ENCODE measurements at regions not wholly inside any gene's neighbourhood (a gene's known extent, or its start where the extent isn't known, plus 50 kb on each side); places are given as distances from the start of the nearest gene placed in this dataset.

DNA sequence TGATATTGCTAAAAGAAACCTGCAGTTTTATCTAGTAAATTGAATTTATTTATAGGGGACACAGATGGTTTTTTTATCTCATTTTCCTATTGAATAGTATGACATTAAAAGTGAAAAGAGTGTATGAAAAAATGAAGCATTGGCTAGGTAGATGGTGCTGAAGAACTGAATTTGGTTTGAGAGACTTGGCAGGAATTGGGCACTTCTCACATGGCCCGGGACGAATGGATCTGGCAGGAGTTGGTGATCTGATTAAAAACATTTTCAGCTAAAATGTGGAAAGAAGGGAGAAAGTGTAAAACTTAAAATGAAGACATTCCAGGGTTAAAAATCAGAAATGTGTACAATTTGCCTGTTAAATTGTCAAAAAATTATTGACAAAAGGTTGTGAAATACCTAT lies 1088.5 kb upstream of the PABPC4L start:
- Histone ChIP-seq H3K9ac (no peak overlapping the region), H2AFZ (no peak overlapping the region), H3K9me3 (ENCODE audit: low read depth) (no peaks in the 10 kb centered on the region), H3F3A (ENCODE audit: insufficient read depth) (no peaks in the 10 kb centered on the region), H3K79me2 (ENCODE audit: insufficient read depth) (no peaks in the 10 kb centered on the region), H3K4me3 (no peak overlapping the region), H3K27me3 (replicated peaks; ENCODE audit: insufficient read depth) (no peaks in the 10 kb centered on the region), H3K4me1 (ENCODE audit: insufficient read depth) (no peaks in the 10 kb centered on the region), H3K27ac (no peak overlapping the region), H3K36me3 (ENCODE audit: low read depth) (no peaks in the 10 kb centered on the region), H4K20me1 (ENCODE audit: insufficient read depth) (no peaks in the 10 kb centered on the region), H3K4me2 (ENCODE audit: unreplicated experiment) (no peak overlapping the region), H3K9me2 (ENCODE audit: insufficient read depth) (no peaks in the 10 kb centered on the region)
- no peak for DNase-seq
- TF ChIP-seq EZH2 (IDR thresholded peaks at IDR 0.05; ENCODE audit: insufficient read depth, poor library complexity, severe bottlenecking), result no peak
- no peak for TF ChIP-seq EZH2phosphoT487 (IDR thresholded peaks at IDR 0.05; ENCODE audit: insufficient read depth, low read depth)
- WGBS, 2 experiments (ENCODE audit: low coverage in 1 of 2, low lambda C conversion rate in 2 of 2, missing lambda C conversion rate in 2 of 2), result 0% methylated on average over 2 of the region's 2 CpGs
- in situ Hi-C loops (cut with MboI), result no loop called here

DNA sequence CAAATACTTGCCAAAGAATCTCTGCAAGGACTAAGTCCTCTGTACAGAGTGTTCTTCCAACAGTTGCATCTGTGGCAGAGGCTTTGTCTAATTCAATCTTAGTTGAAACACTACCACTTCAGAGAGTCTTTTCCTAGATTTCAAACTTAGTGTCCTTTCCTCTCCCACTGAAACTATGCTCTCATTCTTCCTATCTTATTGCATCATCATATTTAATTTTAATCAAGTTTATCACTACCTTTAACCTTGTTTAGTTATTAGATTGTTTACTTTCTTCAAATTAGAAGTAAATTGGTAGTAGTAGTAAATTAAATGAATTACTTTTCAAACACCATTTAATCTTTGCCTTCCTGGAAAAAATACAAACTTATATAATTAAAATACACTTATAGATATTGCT lies 1082.3 kb upstream of the PABPC4L start:
- in situ Hi-C loops (cut with MboI), result no loop called here

GRCh38 chr4:135282676-135283075 lies 1081.1 kb upstream of the PABPC4L start:
- Histone ChIP-seq H3K9me3 (ENCODE audit: low read depth) (no peaks in the 10 kb centered on the region), H3K9ac (no peak overlapping the region), H3K4me2 (ENCODE audit: unreplicated experiment) (no peak overlapping the region), H3K27ac (no peak overlapping the region), H3K4me1 (ENCODE audit: insufficient read depth) (no peaks in the 10 kb centered on the region), H3K27me3 (replicated peaks; ENCODE audit: insufficient read depth) (no peaks in the 10 kb centered on the region), H3F3A (ENCODE audit: insufficient read depth) (no peaks in the 10 kb centered on the region), H3K36me3 (ENCODE audit: low read depth) (no peaks in the 10 kb centered on the region), H4K20me1 (ENCODE audit: insufficient read depth) (no peaks in the 10 kb centered on the region), H3K79me2 (ENCODE audit: insufficient read depth) (no peaks in the 10 kb centered on the region), H3K9me2 (ENCODE audit: insufficient read depth) (no peaks in the 10 kb centered on the region), H2AFZ (no peak overlapping the region), H3K4me3 (no peak overlapping the region)
- no peak for DNase-seq
- WGBS, 2 experiments (ENCODE audit: low coverage in 1 of 2, low lambda C conversion rate in 2 of 2, missing lambda C conversion rate in 2 of 2), result 0 to 2% methylated on average over 1 of the region's 1 CpG
- in situ Hi-C loops (cut with MboI), result no loop called here
- TF ChIP-seq EZH2 (IDR thresholded peaks at IDR 0.05; ENCODE audit: insufficient read depth, poor library complexity, severe bottlenecking), result no peak
- TF ChIP-seq EZH2phosphoT487 (IDR thresholded peaks at IDR 0.05; ENCODE audit: insufficient read depth, low read depth), result no peak

More for the DNA sequence above, 1082.3 kb upstream of the PABPC4L start:
- Histone ChIP-seq H3K27ac (no peak overlapping the region), H3K9me2 (ENCODE audit: insufficient read depth) (no peaks in the 10 kb centered on the region), H3K4me1 (ENCODE audit: insufficient read depth) (no peaks in the 10 kb centered on the region), H3K36me3 (ENCODE audit: low read depth) (no peaks in the 10 kb centered on the region), H3K4me3 (no peak overlapping the region), H3K79me2 (ENCODE audit: insufficient read depth) (no peaks in the 10 kb centered on the region), H3K9ac (no peak overlapping the region), H3K27me3 (replicated peaks; ENCODE audit: insufficient read depth) (no peaks in the 10 kb centered on the region), H4K20me1 (ENCODE audit: insufficient read depth) (no peaks in the 10 kb centered on the region), H3K9me3 (ENCODE audit: low read depth) (no peaks in the 10 kb centered on the region), H2AFZ (no peak overlapping the region), H3F3A (ENCODE audit: insufficient read depth) (no peaks in the 10 kb centered on the region), H3K4me2 (ENCODE audit: unreplicated experiment) (no peak overlapping the region)
- TF ChIP-seq EZH2phosphoT487 (IDR thresholded peaks at IDR 0.05; ENCODE audit: insufficient read depth, low read depth) (no peak), EZH2 (IDR thresholded peaks at IDR 0.05; ENCODE audit: insufficient read depth, poor library complexity, severe bottlenecking) (no peak)
- DNase-seq, result no peak

DNA sequence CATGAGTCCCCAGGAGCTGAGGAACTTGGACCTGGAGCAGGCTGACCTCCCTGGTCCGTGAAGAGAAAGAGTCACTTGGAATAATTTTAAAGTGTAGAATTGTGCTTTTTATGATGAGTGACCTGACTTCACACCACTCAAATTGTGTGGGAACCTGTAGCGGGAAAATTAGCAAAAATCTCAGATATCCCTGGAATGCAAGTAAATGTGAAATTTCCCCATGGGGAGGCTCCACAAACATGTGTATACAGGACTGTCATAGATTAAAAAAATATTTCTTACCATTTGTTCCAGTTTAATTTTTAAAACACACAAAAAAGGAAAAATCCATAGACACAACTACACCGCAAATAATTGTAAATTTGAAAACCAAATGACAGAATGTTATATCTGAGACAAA lies 1079.6 kb upstream of the PABPC4L start:
- no peaks in the 10 kb centered on the region for H3K27me3 ChIP-seq (replicated peaks; ENCODE audit: insufficient read depth)
- H3K27ac ChIP-seq, result no peak overlapping the region
- no peak for DNase-seq
- no peak overlapping the region for H3K9ac ChIP-seq
- no peaks in the 10 kb centered on the region for H3K36me3 ChIP-seq (ENCODE audit: low read depth)
- WGBS, 2 experiments (ENCODE audit: low coverage in 1 of 2, low lambda C conversion rate in 2 of 2, missing lambda C conversion rate in 2 of 2), result 23 to 32% methylated on average over 3 of the region's 3 CpGs
- no peak overlapping the region for H2AFZ ChIP-seq
- in situ Hi-C loops (cut with MboI), result no loop called here
- H4K20me1 ChIP-seq (ENCODE audit: insufficient read depth), result no peaks in the 10 kb centered on the region
- no peaks in the 10 kb centered on the region for H3K79me2 ChIP-seq (ENCODE audit: insufficient read depth)
- H3K4me1 ChIP-seq (ENCODE audit: insufficient read depth), result no peaks in the 10 kb centered on the region
- no peak overlapping the region for H3K4me2 ChIP-seq (ENCODE audit: unreplicated experiment)
- no peaks in the 10 kb centered on the region for H3K9me3 ChIP-seq (ENCODE audit: low read depth)
- H3F3A ChIP-seq (ENCODE audit: insufficient read depth), result no peaks in the 10 kb centered on the region
- TF ChIP-seq EZH2 (IDR thresholded peaks at IDR 0.05; ENCODE audit: insufficient read depth, poor library complexity, severe bottlenecking) (no peak), EZH2phosphoT487 (IDR thresholded peaks at IDR 0.05; ENCODE audit: insufficient read depth, low read depth) (no peak)
- no peaks in the 10 kb centered on the region for H3K9me2 ChIP-seq (ENCODE audit: insufficient read depth)
- H3K4me3 ChIP-seq, result no peak overlapping the region

GRCh38 chr4:135277980-135278315 lies 1076.4 kb upstream of the PABPC4L start:
- TF ChIP-seq EZH2 (IDR thresholded peaks at IDR 0.05; ENCODE audit: insufficient read depth, poor library complexity, severe bottlenecking) (no peak), EZH2phosphoT487 (IDR thresholded peaks at IDR 0.05; ENCODE audit: insufficient read depth, low read depth) (no peak)
- Histone ChIP-seq H3K9ac (no peak overlapping the region), H2AFZ (no peak overlapping the region), H3K79me2 (ENCODE audit: insufficient read depth) (no peaks in the 10 kb centered on the region), H3K4me3 (no peak overlapping the region), H3K27me3 (replicated peaks; ENCODE audit: insufficient read depth) (no peaks in the 10 kb centered on the region), H3K36me3 (ENCODE audit: low read depth) (no peaks in the 10 kb centered on the region), H3K9me3 (ENCODE audit: low read depth) (no peaks in the 10 kb centered on the region), H4K20me1 (ENCODE audit: insufficient read depth) (no peaks in the 10 kb centered on the region), H3F3A (ENCODE audit: insufficient read depth) (no peaks in the 10 kb centered on the region), H3K4me2 (ENCODE audit: unreplicated experiment) (no peak overlapping the region), H3K4me1 (ENCODE audit: insufficient read depth) (no peaks in the 10 kb centered on the region), H3K9me2 (ENCODE audit: insufficient read depth) (no peaks in the 10 kb centered on the region), H3K27ac (no peak overlapping the region)
- WGBS, 2 experiments (ENCODE audit: low coverage in 1 of 2, low lambda C conversion rate in 2 of 2, missing lambda C conversion rate in 2 of 2), result 27 to 29% methylated on average over 2 of the region's 2 CpGs
- DNase-seq, result no peak
- in situ Hi-C loops (cut with MboI), result no loop called here

Measured in GM23248 (cell line).